SK-N-SH (cell line): ENCODE measurements at regions not wholly inside any gene's neighbourhood (a gene's known extent, or its start where the extent isn't known, plus 50 kb on each side); places are given as distances from the start of the nearest gene placed in this dataset.

Source experiments
- EP300 ChIP-seq, 2 experiments: IDR thresholded peaks; 2 replicates each; pipeline versions ENCODE4 v1.4.0 to v1.6.1; 2012; ENCODE audit warnings: borderline replicate concordance in 1 of 2, low read depth in 1 of 2, low read length in 1 of 2
- GABPA ChIP-seq: IDR thresholded peaks from 2 replicates; pipeline ENCODE4 v1.4.0; 2012; ENCODE audit warnings: low read depth, mild to moderate bottlenecking
- GATA2 ChIP-seq: sonication (generic); formaldehyde crosslinking; IDR thresholded peaks from 2 replicates; pipeline ENCODE4 v1.5.0; 2020; ENCODE audit warnings: mild to moderate bottlenecking, missing genetic modification reagents
- JUND ChIP-seq: IDR thresholded peaks from 2 replicates; pipeline ENCODE4 v1.4.0; 2012
- NRF1 ChIP-seq: IDR thresholded peaks from 2 replicates; pipeline ENCODE4 v1.6.1; 2012; ENCODE audit warnings: low read depth, mild to moderate bottlenecking, low read length
- POLR2AphosphoS5 ChIP-seq: IDR thresholded peaks from 2 replicates; pipeline ENCODE4 v1.6.1; 2012; ENCODE audit warnings: low read depth, low read length
- RAD21 ChIP-seq: IDR thresholded peaks from 2 replicates; pipeline ENCODE4 v1.6.1; 2012; ENCODE audit warnings: mild to moderate bottlenecking, low read length
- SIN3A ChIP-seq: IDR thresholded peaks from 2 replicates; pipeline ENCODE4 v1.6.1; 2012; ENCODE audit warnings: low read depth, mild to moderate bottlenecking, low read length, moderate library complexity, borderline replicate concordance
- SMC3 ChIP-seq: IDR thresholded peaks from 2 replicates; pipeline ENCODE4 v1.6.1; 2012; ENCODE audit warnings: low read depth, low read length, improper control_type of control experiment
- TEAD4 ChIP-seq: IDR thresholded peaks from 2 replicates; pipeline ENCODE4 v1.4.0; 2012; ENCODE audit warnings: mild to moderate bottlenecking, borderline replicate concordance; ENCODE audit not compliant: insufficient read depth
- YY1 ChIP-seq: IDR thresholded peaks from 2 replicates; pipeline ENCODE4 v1.4.0; 2012; ENCODE audit warnings: low read depth, mild to moderate bottlenecking
- TF ChIP-seq, protein P1 (sequence below): fragments of 200-600 bp; sonication (generic); IDR thresholded peaks from 2 replicates; pipeline ENCODE4 v1.6.1; 2017; ENCODE audit warnings: antibody characterized with exemption, mild to moderate bottlenecking, moderate library complexity
- TF ChIP-seq, protein P2 (sequence below): IDR thresholded peaks from 2 replicates; pipeline ENCODE4 v1.6.1; 2012; ENCODE audit warnings: mild to moderate bottlenecking, low read depth, low read length, moderate library complexity

DNA sequence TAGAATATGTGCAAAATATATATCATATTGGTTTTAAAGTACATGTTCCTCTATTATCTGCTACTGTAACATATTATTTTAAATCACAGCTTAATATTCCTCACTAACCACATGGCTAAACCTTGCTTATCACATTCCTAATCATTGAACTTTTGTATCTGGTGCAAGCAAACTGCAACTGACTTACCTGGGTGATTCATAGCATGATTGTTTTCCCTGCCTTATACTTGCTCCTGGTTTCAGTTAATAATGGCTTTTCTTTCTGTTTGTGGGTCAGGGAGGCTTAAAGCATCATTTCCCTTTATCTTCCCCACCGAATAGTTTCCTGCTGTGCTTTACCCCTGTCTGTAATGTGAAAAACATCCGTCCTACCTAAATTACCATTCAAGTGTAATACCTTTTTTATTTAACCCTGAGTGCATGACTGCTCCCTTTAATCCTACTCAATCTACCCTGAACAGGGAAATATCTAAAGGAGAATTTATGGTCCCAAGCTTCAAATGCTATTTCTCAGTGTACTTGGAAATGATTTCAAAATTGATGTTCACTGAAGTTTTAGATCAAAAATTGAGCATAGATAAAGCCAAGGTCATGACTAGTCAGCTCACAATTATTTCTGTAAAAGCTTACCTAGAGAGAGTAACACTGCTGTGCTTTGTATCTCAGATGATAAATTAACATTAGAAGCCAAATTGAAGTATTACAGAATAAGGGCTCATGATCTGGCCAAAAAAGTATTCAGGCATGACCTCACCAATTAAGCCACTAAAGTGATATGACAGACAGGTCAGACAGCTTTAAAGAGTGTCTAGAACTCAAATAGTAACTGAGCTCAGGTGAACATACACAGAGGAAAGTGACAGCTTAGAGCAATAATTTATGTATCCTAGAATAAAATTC is 507.1 kb downstream of the BRINP3 start:
- TF ChIP-seq YY1 (no peak), POLR2AphosphoS5 (no peak), GABPA (no peak), NRF1 (no peak), JUND (no peak), EP300 (IDR thresholded peaks at IDR 0.05; ENCODE audit: borderline replicate concordance in 1 of 2, low read depth in 1 of 2, low read length in 1 of 2) (no peak), RAD21 (no peak), TEAD4 (no peak), SMC3 (no peak), SIN3A (no peak), GATA2 (CRISPR knock-in tag) (no peak)
- TF ChIP-seq, protein P1, sequence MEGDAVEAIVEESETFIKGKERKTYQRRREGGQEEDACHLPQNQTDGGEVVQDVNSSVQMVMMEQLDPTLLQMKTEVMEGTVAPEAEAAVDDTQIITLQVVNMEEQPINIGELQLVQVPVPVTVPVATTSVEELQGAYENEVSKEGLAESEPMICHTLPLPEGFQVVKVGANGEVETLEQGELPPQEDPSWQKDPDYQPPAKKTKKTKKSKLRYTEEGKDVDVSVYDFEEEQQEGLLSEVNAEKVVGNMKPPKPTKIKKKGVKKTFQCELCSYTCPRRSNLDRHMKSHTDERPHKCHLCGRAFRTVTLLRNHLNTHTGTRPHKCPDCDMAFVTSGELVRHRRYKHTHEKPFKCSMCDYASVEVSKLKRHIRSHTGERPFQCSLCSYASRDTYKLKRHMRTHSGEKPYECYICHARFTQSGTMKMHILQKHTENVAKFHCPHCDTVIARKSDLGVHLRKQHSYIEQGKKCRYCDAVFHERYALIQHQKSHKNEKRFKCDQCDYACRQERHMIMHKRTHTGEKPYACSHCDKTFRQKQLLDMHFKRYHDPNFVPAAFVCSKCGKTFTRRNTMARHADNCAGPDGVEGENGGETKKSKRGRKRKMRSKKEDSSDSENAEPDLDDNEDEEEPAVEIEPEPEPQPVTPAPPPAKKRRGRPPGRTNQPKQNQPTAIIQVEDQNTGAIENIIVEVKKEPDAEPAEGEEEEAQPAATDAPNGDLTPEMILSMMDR = no peak
- TF ChIP-seq, protein P2, sequence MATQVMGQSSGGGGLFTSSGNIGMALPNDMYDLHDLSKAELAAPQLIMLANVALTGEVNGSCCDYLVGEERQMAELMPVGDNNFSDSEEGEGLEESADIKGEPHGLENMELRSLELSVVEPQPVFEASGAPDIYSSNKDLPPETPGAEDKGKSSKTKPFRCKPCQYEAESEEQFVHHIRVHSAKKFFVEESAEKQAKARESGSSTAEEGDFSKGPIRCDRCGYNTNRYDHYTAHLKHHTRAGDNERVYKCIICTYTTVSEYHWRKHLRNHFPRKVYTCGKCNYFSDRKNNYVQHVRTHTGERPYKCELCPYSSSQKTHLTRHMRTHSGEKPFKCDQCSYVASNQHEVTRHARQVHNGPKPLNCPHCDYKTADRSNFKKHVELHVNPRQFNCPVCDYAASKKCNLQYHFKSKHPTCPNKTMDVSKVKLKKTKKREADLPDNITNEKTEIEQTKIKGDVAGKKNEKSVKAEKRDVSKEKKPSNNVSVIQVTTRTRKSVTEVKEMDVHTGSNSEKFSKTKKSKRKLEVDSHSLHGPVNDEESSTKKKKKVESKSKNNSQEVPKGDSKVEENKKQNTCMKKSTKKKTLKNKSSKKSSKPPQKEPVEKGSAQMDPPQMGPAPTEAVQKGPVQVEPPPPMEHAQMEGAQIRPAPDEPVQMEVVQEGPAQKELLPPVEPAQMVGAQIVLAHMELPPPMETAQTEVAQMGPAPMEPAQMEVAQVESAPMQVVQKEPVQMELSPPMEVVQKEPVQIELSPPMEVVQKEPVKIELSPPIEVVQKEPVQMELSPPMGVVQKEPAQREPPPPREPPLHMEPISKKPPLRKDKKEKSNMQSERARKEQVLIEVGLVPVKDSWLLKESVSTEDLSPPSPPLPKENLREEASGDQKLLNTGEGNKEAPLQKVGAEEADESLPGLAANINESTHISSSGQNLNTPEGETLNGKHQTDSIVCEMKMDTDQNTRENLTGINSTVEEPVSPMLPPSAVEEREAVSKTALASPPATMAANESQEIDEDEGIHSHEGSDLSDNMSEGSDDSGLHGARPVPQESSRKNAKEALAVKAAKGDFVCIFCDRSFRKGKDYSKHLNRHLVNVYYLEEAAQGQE = no peak
